Neuronal stem cell (in vitro differentiated cells): ENCODE measurements at regions not wholly inside any gene's neighbourhood (a gene's known extent, or its start where the extent isn't known, plus 50 kb on each side); places are given as distances from the start of the nearest gene placed in this dataset.

Experiments
- DNase-seq: peaks from one replicate; pipeline ENCODE4 v3.0.0-alpha.2; 2013; ENCODE audit warnings: low spot score
- H2AFZ ChIP-seq: one replicate; pipeline ENCODE4 v1.6.1; 2013; ENCODE audit warnings: mild to moderate bottlenecking, low read length, inconsistent platforms
- H2AK5ac ChIP-seq: 2 replicates; pipeline ENCODE4 v1.6.1; 2013; ENCODE audit warnings: low read depth, mild to moderate bottlenecking, inconsistent platforms, low read length, moderate library complexity, mixed read lengths
- H2BK120ac ChIP-seq: 2 replicates; pipeline ENCODE4 v1.6.1; 2013; ENCODE audit warnings: low read depth, mild to moderate bottlenecking, inconsistent platforms, low read length, moderate library complexity, mixed read lengths
- H2BK12ac ChIP-seq: one replicate; pipeline ENCODE4 v1.6.1; 2013; ENCODE audit warnings: low read length, inconsistent platforms
- H2BK15ac ChIP-seq: 2 replicates; pipeline ENCODE4 v1.6.1; 2013; ENCODE audit warnings: mild to moderate bottlenecking, low read length, inconsistent platforms, mixed read lengths
- H2BK5ac ChIP-seq: one replicate; pipeline ENCODE4 v1.6.1; 2013; ENCODE audit warnings: inconsistent platforms, mild to moderate bottlenecking, low read length, moderate library complexity
- H3K14ac ChIP-seq: one replicate; pipeline ENCODE4 v1.6.1; 2013; ENCODE audit warnings: low read length, inconsistent platforms
- H3K18ac ChIP-seq: 2 replicates; pipeline ENCODE4 v1.6.1; 2013; ENCODE audit warnings: low read length, inconsistent platforms
- H3K23ac ChIP-seq: 2 replicates; pipeline ENCODE4 v1.6.1; 2013; ENCODE audit warnings: low read depth, mild to moderate bottlenecking, mixed read lengths, low read length, inconsistent platforms; ENCODE audit not compliant: poor library complexity
- H3K27ac ChIP-seq: replicated peaks from 3 replicates; pipeline ENCODE4 v1.5.1; 2013; ENCODE audit warnings: low read length, inconsistent platforms
- H3K27me3 ChIP-seq, 3 experiments: 2 replicates each; pipeline ENCODE4 v1.6.1; 2013; ENCODE audit warnings: low read length in 3 of 3, mild to moderate bottlenecking in 2 of 3, inconsistent platforms in 1 of 3, low read depth in 1 of 3, mixed read lengths in 1 of 3, moderate library complexity in 1 of 3; ENCODE audit not compliant: control insufficient read depth in 3 of 3, insufficient read depth in 3 of 3
- H3K36me3 ChIP-seq, 2 donors: replicated peaks in 1 of 2; 2 replicates each; pipeline ENCODE4 v1.6.1; 2013; ENCODE audit warnings: low read length in 2 of 2; ENCODE audit not compliant: control insufficient read depth in 2 of 2, insufficient read depth in 2 of 2
- H3K4ac ChIP-seq: 2 replicates; pipeline ENCODE4 v1.6.1; 2013; ENCODE audit warnings: inconsistent platforms, mild to moderate bottlenecking, low read length, moderate library complexity
- H3K4me1 ChIP-seq, 2 donors: 1 replicate in 1 of 2; 2 replicates in 1 of 2; pipeline ENCODE4 v1.6.1; 2013; ENCODE audit warnings: low read length in 2 of 2, low read depth in 1 of 2; ENCODE audit not compliant: control insufficient read depth in 2 of 2, insufficient read depth in 1 of 2
- H3K4me2 ChIP-seq: one replicate; pipeline ENCODE4 v1.6.1; 2013; ENCODE audit warnings: mild to moderate bottlenecking, low read length, inconsistent platforms; ENCODE audit not compliant: insufficient read depth, poor library complexity, severe bottlenecking
- H3K4me3 ChIP-seq, 2 donors: 2 replicates each; pipeline ENCODE4 v1.5.1; 2013; ENCODE audit warnings: low read length in 2 of 2, mild to moderate bottlenecking in 2 of 2, inconsistent platforms in 1 of 2, moderate library complexity in 1 of 2
- H3K79me1 ChIP-seq: one replicate; pipeline ENCODE4 v1.6.1; 2013; ENCODE audit warnings: low read depth, mild to moderate bottlenecking, inconsistent platforms, low read length, moderate library complexity
- H3K9ac ChIP-seq: one replicate; pipeline ENCODE4 v1.6.1; 2013; ENCODE audit warnings: mild to moderate bottlenecking, low read depth, low read length, inconsistent platforms; ENCODE audit not compliant: poor library complexity
- H3K9me3 ChIP-seq, 2 donors: replicated peaks in 1 of 2; 2 replicates each; pipeline versions ENCODE3 to v1.6.1; 2013; ENCODE audit warnings: low read length in 2 of 2, mild to moderate bottlenecking in 2 of 2, inconsistent platforms in 1 of 2, low read depth in 1 of 2, mixed read lengths in 1 of 2, moderate library complexity in 1 of 2; ENCODE audit not compliant: control insufficient read depth in 2 of 2, insufficient read depth in 1 of 2
- H4K8ac ChIP-seq: one replicate; pipeline ENCODE4 v1.6.1; 2013; ENCODE audit warnings: low read depth, mild to moderate bottlenecking, inconsistent platforms, low read length, moderate library complexity
- H4K91ac ChIP-seq: one replicate; pipeline ENCODE4 v1.6.1; 2013; ENCODE audit warnings: low read length, low read depth, mild to moderate bottlenecking, inconsistent platforms; ENCODE audit not compliant: poor library complexity
- WGBS, 2 donors: extraction: QIAGEN DNeasy Blood & Tissue Kit; methylation state at CpG; one replicate each; pipeline ENCODE4 v1.1.7; 2013; ENCODE audit warnings: missing lambda C conversion rate in 2 of 2, mixed read lengths in 1 of 2; ENCODE audit not compliant: insufficient read length in 2 of 2, insufficient replicate concordance in 1 of 2; ENCODE audit errors: extremely low coverage in 2 of 2; 5-methylcytosine and 5-hydroxymethylcytosine counted together

- H3K23ac ChIP-seq: no peak overlapping the region
- no peak overlapping the region for H2BK12ac ChIP-seq
- no peak overlapping the region for H2AFZ ChIP-seq
- H4K91ac ChIP-seq: no peak overlapping the region
- no CpG with 5 or more reads among the region's 5 CpGs for WGBS, 2 donors
- H2BK120ac ChIP-seq: no peak overlapping the region
- H4K8ac ChIP-seq: no peak overlapping the region
- H3K27me3 ChIP-seq: peaks cover 0 to 8% (median 0%) of the 10 kb centered on the region in 3 experiments
- H3K9me3 ChIP-seq: no peaks in the 10 kb centered on the region
- DNase-seq: no peak
- no peak overlapping the region for H2BK5ac ChIP-seq
- no peaks in the 10 kb centered on the region for H3K79me1 ChIP-seq
- H3K4me2 ChIP-seq: no peak overlapping the region
- H3K4me3 ChIP-seq: no peak overlapping the region
- H3K14ac ChIP-seq: no peak overlapping the region
- H2AK5ac ChIP-seq: no peak overlapping the region
- H3K4me1 ChIP-seq: no peaks in the 10 kb centered on the region
- H2BK15ac ChIP-seq: no peak overlapping the region
- no peak overlapping the region for H3K4ac ChIP-seq
- no peaks in the 10 kb centered on the region for H3K36me3 ChIP-seq
- no peak overlapping the region for H3K9ac ChIP-seq
- no peak overlapping the region for H3K18ac ChIP-seq
- no peak overlapping the region for H3K27ac ChIP-seq
These were observed 58.4 kb upstream of the WAPL start for GRCh38 chr10:86579883-86580520.

GRCh38 chr10:86580521-86580891, 58.9 kb upstream of the WAPL start:
- H3K14ac ChIP-seq: no peak overlapping the region
- H3K18ac ChIP-seq: no peak overlapping the region
- no peak overlapping the region for H2BK120ac ChIP-seq
- WGBS, 2 donors: no CpG with 5 or more reads among the region's 1 CpG
- no peak overlapping the region for H2AFZ ChIP-seq
- H3K9ac ChIP-seq: no peak overlapping the region
- no peak overlapping the region for H2AK5ac ChIP-seq
- no peaks in the 10 kb centered on the region for H3K9me3 ChIP-seq
- no peak overlapping the region for H2BK5ac ChIP-seq
- H2BK12ac ChIP-seq: no peak overlapping the region
- no peak overlapping the region for H4K8ac ChIP-seq
- no peak overlapping the region for H3K4ac ChIP-seq
- H3K4me1 ChIP-seq: no peaks in the 10 kb centered on the region
- H3K79me1 ChIP-seq: no peaks in the 10 kb centered on the region
- peaks cover 0 to 8% (median 0%) of the 10 kb centered on the region in 3 experiments for H3K27me3 ChIP-seq
- H3K4me2 ChIP-seq: no peak overlapping the region
- H3K23ac ChIP-seq: no peak overlapping the region
- H3K27ac ChIP-seq: no peak overlapping the region
- no peak overlapping the region for H3K4me3 ChIP-seq
- no peak for DNase-seq
- no peaks in the 10 kb centered on the region for H3K36me3 ChIP-seq
- H4K91ac ChIP-seq: no peak overlapping the region
- no peak overlapping the region for H2BK15ac ChIP-seq

GRCh38 chr10:86583983-86584382, 62.4 kb upstream of the WAPL start:
- DNase-seq: no peak
- Histone ChIP-seq H3K36me3 (no peaks in the 10 kb centered on the region), H3K4ac (no peak overlapping the region), H4K91ac (no peak overlapping the region), H3K4me1 (no peaks in the 10 kb centered on the region), H3K4me3 (no peak overlapping the region), H2BK120ac (no peak overlapping the region), H3K9ac (no peak overlapping the region), H3K27me3 (peaks cover 0 to 8% (median 0%) of the 10 kb centered on the region in 3 experiments), H2AK5ac (no peak overlapping the region), H3K27ac (no peak overlapping the region), H3K23ac (no peak overlapping the region), H2BK15ac (no peak overlapping the region), H4K8ac (no peak overlapping the region), H3K9me3 (no peaks in the 10 kb centered on the region), H2BK5ac (no peak overlapping the region), H3K4me2 (no peak overlapping the region), H2AFZ (no peak overlapping the region), H3K18ac (peak overlapping the region; percentile 8), H2BK12ac (no peak overlapping the region), H3K79me1 (no peaks in the 10 kb centered on the region), H3K14ac (no peak overlapping the region)
- WGBS, 2 donors: no CpG with 5 or more reads among the region's 4 CpGs

- H2AFZ ChIP-seq: peak overlapping the region; percentile 31
- WGBS, 2 donors: no CpG with 5 or more reads among the region's 13 CpGs
- H3K9ac ChIP-seq: no peak overlapping the region
- peak overlapping the region; percentile 79 for H2AK5ac ChIP-seq
- H3K36me3 ChIP-seq: no peaks in the 10 kb centered on the region
- H3K79me1 ChIP-seq: no peaks in the 10 kb centered on the region
- peak overlapping the region; percentile 16 for H2BK5ac ChIP-seq
- no peak overlapping the region for H3K27ac ChIP-seq
- no peak overlapping the region for H3K14ac ChIP-seq
- H3K4me1 ChIP-seq: no peaks in the 10 kb centered on the region
- H3K9me3 ChIP-seq: peaks cover 0 to 2% of the 10 kb centered on the region in 2 donors
- no peak overlapping the region for H2BK120ac ChIP-seq
- peak; percentile 66 for DNase-seq
- H3K18ac ChIP-seq: no peak overlapping the region
- no peak overlapping the region for H3K4me3 ChIP-seq
- no peak overlapping the region for H4K91ac ChIP-seq
- H3K23ac ChIP-seq: no peak overlapping the region
- no peak overlapping the region for H2BK12ac ChIP-seq
- peaks cover 0 to 8% (median 0%) of the 10 kb centered on the region in 3 experiments for H3K27me3 ChIP-seq
- no peak overlapping the region for H3K4me2 ChIP-seq
- H2BK15ac ChIP-seq: no peak overlapping the region
- H3K4ac ChIP-seq: no peak overlapping the region
- H4K8ac ChIP-seq: no peak overlapping the region
These were observed 63.7 kb upstream of the WAPL start for GRCh38 chr10:86585037-86585929.
